H1 (cell line): ENCODE measurements at regions not wholly inside any gene's neighbourhood (a gene's known extent, or its start where the extent isn't known, plus 50 kb on each side); places are given as distances from the start of the nearest gene placed in this dataset.

ENCODE experiments used
- CTCF ChIA-PET: fragments of 300-600 bp; sonication (Branson Sonifier 250); formaldehyde crosslinking; loops from one replicate; lab custom pipeline; 2021; ENCODE audit not compliant: partially characterized antibody; lab: Charles Lee
- POLR2A ChIA-PET: fragments of 300-600 bp; sonication (Branson Sonifier 250); formaldehyde crosslinking; loops from one replicate; lab custom pipeline; 2021; ENCODE audit warnings: inconsistent platforms; ENCODE audit not compliant: partially characterized antibody; lab: Charles Lee
- DNase-seq, 2 experiments: peaks; one replicate each; pipeline versions ENCODE4 v3.0.0 to v3.0.0-alpha.2; 2010 to 2022; ENCODE audit warnings: low spot score in 2 of 2, low read depth in 1 of 2, mixed read lengths in 1 of 2
- FAIRE-seq: peaks from 2 replicates; lab custom pipeline; 2011; peaks lifted over from hg19 to GRCh38; lab: Jason Lieb, UNC
- H2AFZ ChIP-seq: 2 replicates; pipeline ENCODE4 v1.8.1; 2012; ENCODE audit warnings: low read length, inconsistent platforms
- H2AK5ac ChIP-seq: 2 replicates; pipeline ENCODE4 v1.6.1; 2013; ENCODE audit warnings: low read depth, low read length
- H2BK120ac ChIP-seq: replicated peaks from 2 replicates; pipeline ENCODE3; 2013; ENCODE audit warnings: low read depth, low read length, inconsistent platforms
- H2BK12ac ChIP-seq: 2 replicates; pipeline ENCODE4 v1.6.1; 2013; ENCODE audit warnings: low read depth, low read length
- H2BK15ac ChIP-seq: 2 replicates; pipeline ENCODE4 v1.6.1; 2013; ENCODE audit warnings: low read length
- H2BK20ac ChIP-seq: 2 replicates; pipeline ENCODE4 v1.6.1; 2013; ENCODE audit warnings: low read length
- H2BK5ac ChIP-seq: 2 replicates; pipeline ENCODE4 v1.6.1; 2013; ENCODE audit warnings: low read depth, low read length
- H3K14ac ChIP-seq: 2 replicates; pipeline ENCODE4 v1.6.1; 2013; ENCODE audit warnings: inconsistent platforms; ENCODE audit not compliant: insufficient read length
- H3K18ac ChIP-seq: 2 replicates; pipeline ENCODE4 v1.6.1; 2013; ENCODE audit warnings: low read length; ENCODE audit errors: extremely low read depth
- H3K23ac ChIP-seq: 2 replicates; pipeline ENCODE4 v1.6.1; 2013; ENCODE audit warnings: inconsistent platforms; ENCODE audit not compliant: insufficient read length
- H3K23me2 ChIP-seq: 2 replicates; pipeline ENCODE4 v1.6.1; 2013; ENCODE audit warnings: low read depth, low read length
- H3K27ac ChIP-seq: 2 replicates; pipeline ENCODE4 v1.6.1; 2011; ENCODE audit warnings: low read depth, low read length, inconsistent platforms
- H3K27me3 ChIP-seq, 4 experiments: replicated peaks in 1 of 4; 1 replicate in 1 of 4; 2 replicates in 3 of 4; pipeline versions ENCODE4 v1.6.1 to v1.8.1; 2011 to 2013; ENCODE audit warnings: low read length in 3 of 4, mild to moderate bottlenecking in 3 of 4, inconsistent platforms in 2 of 4, mixed read lengths in 2 of 4, moderate library complexity in 1 of 4; ENCODE audit not compliant: control insufficient read depth in 3 of 4, insufficient read depth in 3 of 4; ENCODE audit errors: extremely low read depth in 1 of 4
- H3K36me3 ChIP-seq, 4 experiments: 2 replicates each; pipeline versions ENCODE4 v1.6.1 to v1.8.1; 2011 to 2013; ENCODE audit warnings: mild to moderate bottlenecking in 4 of 4, low read length in 3 of 4, moderate library complexity in 2 of 4, control low read depth in 1 of 4, inconsistent platforms in 1 of 4; ENCODE audit not compliant: insufficient read depth in 4 of 4, control insufficient read depth in 2 of 4
- H3K4ac ChIP-seq: replicated peaks from 2 replicates; pipeline ENCODE3; 2013; ENCODE audit warnings: low read length, low read depth, mixed read lengths, inconsistent platforms; ENCODE audit not compliant: insufficient read length
- H3K4me1 ChIP-seq, 4 experiments: replicated peaks in 1 of 4; 1 replicate in 1 of 4; 2 replicates in 3 of 4; pipeline versions ENCODE4 v1.6.1 to v1.8.1; 2011 to 2013; ENCODE audit warnings: low read length in 3 of 4, inconsistent platforms in 2 of 4, mixed read lengths in 1 of 4; ENCODE audit not compliant: insufficient read depth in 4 of 4, control insufficient read depth in 3 of 4
- H3K4me2 ChIP-seq, 2 experiments: 2 replicates each; pipeline versions ENCODE4 v1.6.1 to v1.8.1; 2011 to 2013; ENCODE audit warnings: low read depth in 2 of 2, low read length in 2 of 2, control low read depth in 1 of 2, inconsistent platforms in 1 of 2, mild to moderate bottlenecking in 1 of 2; ENCODE audit not compliant: insufficient read depth in 1 of 2
- H3K4me3 ChIP-seq, 4 experiments: fragments of 200-600, 300-600 bp in 1 of 4; sonication (generic), shearing (Covaris generic), sonication (Bioruptor Twin) in 1 of 4; 2 replicates each; pipeline versions ENCODE4 v1.5.1 to v1.8.1; 2011 to 2016; ENCODE audit warnings: low read length in 4 of 4, low read depth in 3 of 4, control low read depth in 2 of 4, inconsistent platforms in 2 of 4, mild to moderate bottlenecking in 2 of 4, mixed read lengths in 1 of 4, moderate library complexity in 1 of 4; ENCODE audit not compliant: insufficient read depth in 2 of 4; ENCODE audit errors: extremely low read depth in 1 of 4
- H3K56ac ChIP-seq: replicated peaks from 2 replicates; pipeline ENCODE3; 2013; ENCODE audit warnings: low read depth, mild to moderate bottlenecking, mixed read lengths, low read length, inconsistent platforms; ENCODE audit not compliant: insufficient read length
- H3K79me1 ChIP-seq: 2 replicates; pipeline ENCODE4 v1.6.1; 2013; ENCODE audit warnings: low read depth, low read length, control low read depth
- H3K79me2 ChIP-seq, 2 experiments: 2 replicates each; pipeline versions ENCODE4 v1.6.1 to v1.8.1; 2012 to 2013; ENCODE audit warnings: low read length in 2 of 2, mild to moderate bottlenecking in 2 of 2, inconsistent platforms in 1 of 2; ENCODE audit not compliant: insufficient read depth in 2 of 2, control insufficient read depth in 1 of 2
- H3K9ac ChIP-seq, 4 experiments: replicated peaks in 1 of 4; 1 replicate in 1 of 4; 2 replicates in 3 of 4; pipeline versions ENCODE4 v1.6.1 to v1.8.1; 2011 to 2013; ENCODE audit warnings: low read depth in 3 of 4, low read length in 3 of 4, control low read depth in 2 of 4, mild to moderate bottlenecking in 2 of 4, moderate library complexity in 2 of 4, inconsistent platforms in 1 of 4; ENCODE audit errors: extremely low read depth in 1 of 4
- H3K9me3 ChIP-seq, 2 experiments: 2 replicates each; pipeline versions ENCODE4 v1.6.1 to v1.8.1; 2012 to 2013; ENCODE audit warnings: mild to moderate bottlenecking in 2 of 2, moderate library complexity in 2 of 2, control low read depth in 1 of 2, inconsistent platforms in 1 of 2, low read depth in 1 of 2, low read length in 1 of 2, mixed read lengths in 1 of 2; ENCODE audit not compliant: insufficient read depth in 2 of 2
- H4K20me1 ChIP-seq, 2 experiments: replicated peaks in 1 of 2; 2 replicates each; pipeline versions ENCODE3 to v1.8.1; 2011 to 2013; ENCODE audit warnings: inconsistent platforms in 2 of 2, low read length in 2 of 2, mild to moderate bottlenecking in 1 of 2; ENCODE audit not compliant: insufficient read depth in 2 of 2, control insufficient read depth in 1 of 2
- H4K5ac ChIP-seq: 2 replicates; pipeline ENCODE4 v1.6.1; 2013; ENCODE audit warnings: low read length, low read depth, mixed read lengths, inconsistent platforms; ENCODE audit not compliant: insufficient read length
- H4K8ac ChIP-seq: 2 replicates; pipeline ENCODE4 v1.8.0; 2013; ENCODE audit warnings: mild to moderate bottlenecking, moderate library complexity, low read length, inconsistent platforms; ENCODE audit not compliant: insufficient read depth; ENCODE audit errors: extremely low read depth
- H4K91ac ChIP-seq: replicated peaks from 2 replicates; pipeline ENCODE3; 2013; ENCODE audit warnings: low read length, mixed read lengths, inconsistent platforms; ENCODE audit not compliant: insufficient read length
- ASH2L ChIP-seq: fragments of 200-600, 300-600 bp; sonication (generic); IDR thresholded peaks from one replicate; pipeline ENCODE4 v1.7.1; 2017; ENCODE audit warnings: low read length
- EZH2 ChIP-seq: fragments of 200-600 bp; sonication (generic); IDR thresholded peaks from 2 replicates; pipeline ENCODE4 v1.7.1; 2012; ENCODE audit warnings: low read depth, mild to moderate bottlenecking, moderate library complexity, low read length, inconsistent platforms; ENCODE audit not compliant: severe bottlenecking
- KDM5A ChIP-seq: fragments of 200-600 bp; IDR thresholded peaks from 2 replicates; pipeline ENCODE4 v1.7.1; 2012; ENCODE audit warnings: mild to moderate bottlenecking, low read length, inconsistent platforms, mixed read lengths
- RNF2 ChIP-seq: fragments of 200-900, 300-1000 bp; sonication (generic); IDR thresholded peaks from 2 replicates; pipeline ENCODE4 v1.7.1; 2016; ENCODE audit warnings: borderline replicate concordance, low read depth, mild to moderate bottlenecking, antibody characterized with exemption, low read length; ENCODE audit not compliant: poor library complexity, severe bottlenecking; ENCODE audit errors: missing control alignments
- WGBS, 2 experiments: shearing (Covaris generic) in 1 of 2; methylation state at CpG; one replicate each; pipeline versions ENCODE4 v1.1.6 to v1.1.7; 2013 to 2015; ENCODE audit warnings: low lambda C conversion rate in 2 of 2, mixed read lengths in 2 of 2, inconsistent platforms in 1 of 2, low coverage in 1 of 2, missing lambda C conversion rate in 1 of 2; ENCODE audit not compliant: insufficient replicate concordance in 2 of 2, insufficient coverage in 1 of 2, insufficient read length in 1 of 2; ENCODE audit errors: extremely low coverage in 1 of 2, missing lambda C conversion rate in 1 of 2; 5-methylcytosine and 5-hydroxymethylcytosine counted together

- H3K4ac ChIP-seq = no peak overlapping the region
- no peak overlapping the region for H3K56ac ChIP-seq
- no peaks in the 10 kb centered on the region for H3K79me1 ChIP-seq
- no peak overlapping the region for H3K4me3 ChIP-seq
- no peak overlapping the region for H3K9ac ChIP-seq
- H4K8ac ChIP-seq = no peak overlapping the region
- H3K9me3 ChIP-seq = no peaks in the 10 kb centered on the region
- H2BK5ac ChIP-seq = no peak overlapping the region
- no peak overlapping the region for H2AFZ ChIP-seq
- no peaks in the 10 kb centered on the region for H3K23me2 ChIP-seq
- no peaks in the 10 kb centered on the region for H3K36me3 ChIP-seq
- no peak overlapping the region for H4K91ac ChIP-seq
- no peak overlapping the region for H2BK20ac ChIP-seq
- H3K79me2 ChIP-seq = no peaks in the 10 kb centered on the region
- TF ChIP-seq ASH2L = no peak
- TF ChIP-seq RNF2 = no peak
- no peak for TF ChIP-seq EZH2
- no peak for TF ChIP-seq KDM5A
- no peak overlapping the region for H2BK120ac ChIP-seq
- H3K27ac ChIP-seq = no peak overlapping the region
- DNase-seq (no peak), FAIRE-seq (no peak)
- H3K14ac ChIP-seq = no peak overlapping the region
- no peak overlapping the region for H2BK15ac ChIP-seq
- H4K20me1 ChIP-seq = no peaks in the 10 kb centered on the region
- H2AK5ac ChIP-seq = no peak overlapping the region; the same call in 1 of the 2 replicates
- no peak overlapping the region for H2BK12ac ChIP-seq
- H3K4me2 ChIP-seq = no peak overlapping the region
- CTCF ChIA-PET = interaction anchor here (0.8 to 1.3 kb wide), 3 partner anchors 50 to 211 kb away, joined by 3 read pairs; no protein-coding TSS in a partner anchor
- POLR2A ChIA-PET = interaction anchor here (0.8 kb wide), 1 partner anchor 9 kb away, joined by 3 read pairs; no protein-coding TSS in a partner anchor
- WGBS, 2 experiments = 85% methylated on average over 5 of the region's 5 CpGs; no CpG with 5 or more reads in 1 of the 2 experiments
- peaks cover 0 to 4% (median 1%) of the 10 kb centered on the region in 4 experiments; a peak in 1 of 7 replicates for H3K4me1 ChIP-seq
- no peak overlapping the region for H3K23ac ChIP-seq
- no peak overlapping the region for H3K18ac ChIP-seq
- no peaks in the 10 kb centered on the region for H3K27me3 ChIP-seq
- no peak overlapping the region for H4K5ac ChIP-seq
These were observed 63.7 kb upstream of the CCDC112 start for GRCh38 chr5:115360046-115360685.
